GM19452 (cell line): ENCODE measurements at regions not wholly inside any gene's neighbourhood (a gene's known extent, or its start where the extent isn't known, plus 50 kb on each side); places are given as distances from the start of the nearest gene placed in this dataset.

Source experiments
- ATAC-seq: cut with Tn5 transposase; IDR thresholded peaks from one replicate; pipeline ENCODE4 v1.9.1; 2021; ENCODE audit not compliant: unreplicated experiment

GRCh38 chr5:38101897-38102296 lies 156.5 kb upstream of the EGFLAM start:
- no peak for ATAC-seq

GRCh38 chr5:38099205-38100168 lies 158.9 kb upstream of the EGFLAM start:
- ATAC-seq = no peak

- no peak for ATAC-seq
Measured at GRCh38 chr5:38094889-38095288, 163.5 kb upstream of the EGFLAM start.

- ATAC-seq = no peak
Measured at GRCh38 chr5:38093855-38094254, 164.5 kb upstream of the EGFLAM start.

GRCh38 chr5:38086777-38087176 lies 171.6 kb upstream of the EGFLAM start:
- ATAC-seq = no peak

- ATAC-seq = no peak
Measured at GRCh38 chr5:38079620-38080402, 178.5 kb upstream of the EGFLAM start.

- ATAC-seq = no peak
Measured at GRCh38 chr5:38078161-38078560, 180.2 kb upstream of the EGFLAM start.

- ATAC-seq = no peak
Measured at GRCh38 chr5:38077652-38078051, 180.7 kb upstream of the EGFLAM start.

- ATAC-seq = no peak
Measured at GRCh38 chr5:38071831-38072694, 186.3 kb upstream of the EGFLAM start.

GRCh38 chr5:38070304-38070950 lies 187.9 kb upstream of the EGFLAM start:
- ATAC-seq = no peak

- ATAC-seq = no peak
Measured at GRCh38 chr5:38069360-38069759, 189.0 kb upstream of the EGFLAM start.

GRCh38 chr5:38060354-38060753 lies 198.0 kb upstream of the EGFLAM start:
- ATAC-seq = no peak

GRCh38 chr5:38059876-38060275 lies 198.5 kb upstream of the EGFLAM start:
- no peak for ATAC-seq

GRCh38 chr5:38051711-38052511 lies 206.4 kb upstream of the EGFLAM start:
- ATAC-seq = no peak

GRCh38 chr5:38048400-38048799 lies 208.6 kb upstream of the GDNF start:
- no peak for ATAC-seq

- no peak for ATAC-seq
Measured at GRCh38 chr5:38046103-38046502, 206.3 kb upstream of the GDNF start.

- no peak for ATAC-seq
Measured at GRCh38 chr5:38045446-38045845, 205.6 kb upstream of the GDNF start.

GRCh38 chr5:38039826-38040225 lies 200.0 kb upstream of the GDNF start:
- no peak for ATAC-seq

GRCh38 chr5:38039091-38039490 lies 199.2 kb upstream of the GDNF start:
- no peak for ATAC-seq

GRCh38 chr5:38036765-38037164 lies 196.9 kb upstream of the GDNF start:
- ATAC-seq = no peak
